ENCODE measurements at regions not wholly inside any gene's neighbourhood (a gene's known extent, or its start where the extent isn't known, plus 50 kb on each side); places are given as distances from the start of the nearest gene placed in this dataset.

DNA sequence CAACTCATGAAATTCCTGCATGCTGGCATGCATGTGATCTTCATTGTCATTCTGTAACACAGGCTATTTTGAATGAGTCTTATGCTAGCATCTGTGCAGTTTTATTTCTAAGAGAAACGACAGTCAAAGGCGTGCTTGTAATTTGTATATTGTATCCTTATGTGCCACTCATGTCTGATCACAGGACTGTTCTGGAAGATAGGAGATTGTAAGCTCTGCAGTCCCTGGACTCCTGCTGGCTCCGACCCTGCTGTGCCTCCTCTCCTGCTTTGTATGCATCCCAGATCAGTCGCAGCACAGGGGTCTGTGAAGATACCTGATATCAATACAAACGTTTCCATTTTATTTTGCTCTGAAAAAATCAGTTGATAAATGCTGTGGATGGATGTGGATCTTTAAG, 653.1 kb downstream of the LIG4 start:
- POLR2A ChIA-PET = no interaction called here
- ATAC-seq (no peak), DNase-seq (no peak)
- no peak overlapping the region for H3K27ac Mint-ChIP-seq
- peaks cover 0 to 5% (median 0%) of the 10 kb centered on the region in 9 donors for H3K9me3 Mint-ChIP-seq
- no peaks in the 10 kb centered on the region for H3K36me3 Mint-ChIP-seq
- H3K4me3 Mint-ChIP-seq = no peak overlapping the region
- H3K27me3 Mint-ChIP-seq = no peaks in the 10 kb centered on the region
- H3K4me1 Mint-ChIP-seq = no peaks in the 10 kb centered on the region

DNA sequence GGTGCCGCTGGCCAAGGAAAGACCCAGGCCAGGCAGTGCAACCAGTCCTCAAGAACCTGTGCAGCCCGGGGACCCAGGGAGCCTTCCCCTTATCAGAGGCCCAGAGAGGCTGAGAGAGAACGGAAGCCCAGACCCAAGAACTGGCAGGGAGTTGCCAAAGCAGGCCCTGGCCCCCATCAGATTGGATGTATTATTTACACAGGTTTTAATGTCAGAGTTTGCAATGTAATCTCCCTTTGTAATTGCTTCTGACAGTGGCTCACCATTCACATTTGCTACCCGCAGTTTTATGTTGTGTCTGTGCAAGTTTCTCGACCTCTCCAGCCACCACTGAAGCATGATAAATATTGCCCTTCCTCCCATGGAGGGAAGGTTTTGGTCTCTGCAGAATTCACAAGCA, 660.9 kb downstream of the LIG4 start:
- H3K4me1 Mint-ChIP-seq = no peaks in the 10 kb centered on the region
- no peak overlapping the region for H3K4me3 Mint-ChIP-seq
- no peaks in the 10 kb centered on the region for H3K36me3 Mint-ChIP-seq
- H3K9me3 Mint-ChIP-seq = peaks cover 0 to 7% (median 0%) of the 10 kb centered on the region in 9 donors
- no peak for ATAC-seq
- POLR2A ChIA-PET = no interaction called here
- no peaks in the 10 kb centered on the region for H3K27me3 Mint-ChIP-seq
- no peak for DNase-seq
- H3K27ac Mint-ChIP-seq = no peak overlapping the region

DNA sequence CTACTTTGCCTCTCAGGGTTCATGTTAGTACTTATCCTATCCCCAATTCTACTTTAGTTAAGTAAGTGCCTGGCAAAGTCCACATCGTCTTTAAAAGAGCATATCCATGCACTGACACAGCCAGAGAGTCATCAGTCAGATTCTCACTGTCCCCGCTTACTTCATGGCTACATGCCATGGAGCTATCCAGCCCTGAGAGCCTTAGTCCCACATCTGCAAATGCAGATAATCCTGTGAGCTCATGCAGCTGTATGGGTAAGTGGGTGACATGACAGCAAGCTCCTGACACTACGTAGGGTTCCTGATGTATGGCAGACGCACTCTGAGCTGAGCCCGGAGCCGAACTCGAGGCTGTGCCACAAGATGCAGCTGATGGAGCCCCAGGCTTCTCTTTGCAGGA, 661.5 kb downstream of the LIG4 start:
- H3K27me3 Mint-ChIP-seq = no peaks in the 10 kb centered on the region
- POLR2A ChIA-PET = no interaction called here

DNA sequence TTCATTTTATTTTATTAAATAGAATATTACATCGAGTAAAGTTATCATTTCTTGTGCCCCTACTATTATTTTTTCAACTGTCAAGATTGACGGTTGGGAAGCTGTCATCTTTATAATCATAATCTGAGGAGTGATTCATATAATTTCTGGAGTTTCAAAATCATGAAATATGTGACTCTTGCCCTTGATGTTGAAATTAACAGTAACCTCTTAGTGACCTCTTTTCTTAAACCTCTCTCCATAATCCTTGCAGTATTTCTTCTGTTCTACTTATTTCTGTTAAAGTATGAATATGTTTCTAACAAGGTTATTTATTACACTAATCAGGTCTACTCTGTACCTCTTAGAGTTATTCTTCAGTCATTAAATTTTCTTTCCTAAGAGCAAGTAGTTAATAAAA, 663.8 kb downstream of the LIG4 start:
- no peaks in the 10 kb centered on the region for H3K27me3 Mint-ChIP-seq
- no peak for DNase-seq
- ATAC-seq = no peak
- H3K4me3 Mint-ChIP-seq = no peak overlapping the region
- H3K4me1 Mint-ChIP-seq = no peaks in the 10 kb centered on the region
- H3K27ac Mint-ChIP-seq = no peak overlapping the region
- H3K9me3 Mint-ChIP-seq = peaks cover 0 to 8% (median 0%) of the 10 kb centered on the region in 9 donors
- POLR2A ChIA-PET = no interaction called here
- H3K36me3 Mint-ChIP-seq = no peaks in the 10 kb centered on the region

More for the DNA sequence above, 661.5 kb downstream of the LIG4 start:
- H3K27ac Mint-ChIP-seq = no peak overlapping the region
- peaks cover 0 to 7% (median 0%) of the 10 kb centered on the region in 9 donors for H3K9me3 Mint-ChIP-seq
- no peak for ATAC-seq
- no peaks in the 10 kb centered on the region for H3K4me1 Mint-ChIP-seq
- no peak overlapping the region for H3K4me3 Mint-ChIP-seq
- H3K36me3 Mint-ChIP-seq = no peaks in the 10 kb centered on the region
- DNase-seq = no peak

DNA sequence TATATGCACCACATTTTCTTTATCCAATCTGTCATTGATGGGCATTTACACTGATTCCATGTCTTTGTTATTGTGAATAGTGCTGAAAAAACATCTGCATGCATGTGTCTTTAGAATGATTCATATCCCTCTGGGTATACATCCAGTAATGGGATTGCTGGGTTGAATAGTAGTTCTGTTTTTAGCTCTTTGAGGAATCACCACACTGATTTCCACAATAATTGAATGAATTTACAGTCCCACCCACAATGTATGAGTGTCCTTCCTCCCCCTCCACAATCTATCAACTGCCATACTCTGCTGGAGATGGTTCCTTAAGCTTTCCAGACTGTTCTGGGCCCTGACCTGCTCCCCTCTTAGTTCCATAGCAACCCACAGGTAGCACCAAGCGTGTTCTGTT, 667.0 kb downstream of the LIG4 start:
- Mint-ChIP-seq H3K4me3 (no peak overlapping the region), H3K4me1 (no peaks in the 10 kb centered on the region), H3K27me3 (no peaks in the 10 kb centered on the region), H3K36me3 (no peaks in the 10 kb centered on the region), H3K27ac (no peak overlapping the region), H3K9me3 (peaks cover 0 to 19% (median 0%) of the 10 kb centered on the region in 9 donors)
- POLR2A ChIA-PET = no interaction called here
- no peak for DNase-seq
- ATAC-seq = no peak

DNA sequence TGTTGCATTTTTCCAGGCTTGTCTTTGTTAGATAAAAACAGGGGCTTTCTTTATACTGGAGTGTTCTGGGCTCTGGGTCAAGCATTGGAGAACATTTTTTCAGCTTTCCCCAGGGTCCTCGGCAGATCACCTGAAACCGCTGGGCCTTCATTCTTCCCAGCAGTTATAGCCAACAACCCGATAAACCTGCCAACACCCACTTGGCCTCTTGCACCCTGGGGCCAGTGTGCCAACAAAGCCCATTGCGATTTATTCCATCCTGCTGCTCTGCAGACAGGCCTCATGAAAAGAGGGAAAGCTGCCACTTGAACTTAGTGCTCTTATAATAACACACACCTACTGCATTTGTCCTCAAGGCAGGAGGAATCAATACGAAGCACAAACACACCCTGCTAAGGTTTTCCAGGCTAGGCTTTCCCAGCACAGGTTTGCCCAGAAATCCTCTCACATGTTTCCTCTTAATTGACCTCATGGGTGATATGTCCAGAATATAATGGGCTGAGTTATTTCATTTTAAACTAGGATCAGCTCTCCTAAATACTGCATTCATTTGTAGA, 669.3 kb downstream of the LIG4 start:
- H3K9me3 Mint-ChIP-seq = peaks cover 0 to 19% (median 0%) of the 10 kb centered on the region in 9 donors
- H3K36me3 Mint-ChIP-seq = no peaks in the 10 kb centered on the region
- no peak for ATAC-seq
- no peak overlapping the region for H3K27ac Mint-ChIP-seq
- no peaks in the 10 kb centered on the region for H3K27me3 Mint-ChIP-seq
- no peak for DNase-seq
- no peak overlapping the region for H3K4me3 Mint-ChIP-seq
- no peaks in the 10 kb centered on the region for H3K4me1 Mint-ChIP-seq
- POLR2A ChIA-PET = no interaction called here

DNA sequence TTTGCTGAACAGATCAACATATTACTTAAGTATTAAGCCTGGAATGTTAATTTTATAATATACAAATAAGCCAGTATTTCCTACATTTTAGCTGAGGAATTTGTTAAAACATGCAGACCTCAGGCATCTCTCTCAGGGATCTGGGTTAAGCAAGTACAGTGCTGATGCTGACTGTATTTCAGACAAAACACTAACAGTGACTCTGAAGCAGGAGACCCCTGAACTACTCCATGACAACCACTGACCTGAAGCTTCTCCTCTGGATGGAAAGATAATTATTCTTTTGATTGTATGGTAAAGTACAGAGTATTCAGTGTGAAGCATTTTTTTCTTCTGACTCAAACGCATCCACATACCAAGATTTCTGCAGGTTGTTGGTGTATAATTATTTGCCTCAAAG, 680.8 kb downstream of the LIG4 start:
- POLR2A ChIA-PET = no interaction called here
- no peak overlapping the region for H3K27ac Mint-ChIP-seq
- H3K36me3 Mint-ChIP-seq = no peaks in the 10 kb centered on the region
- peaks cover 0 to 11% (median 5%) of the 10 kb centered on the region in 9 donors for H3K9me3 Mint-ChIP-seq
- no peaks in the 10 kb centered on the region for H3K4me1 Mint-ChIP-seq
- ATAC-seq = no peak
- H3K27me3 Mint-ChIP-seq = no peaks in the 10 kb centered on the region
- H3K4me3 Mint-ChIP-seq = no peak overlapping the region
- no peak for DNase-seq

DNA sequence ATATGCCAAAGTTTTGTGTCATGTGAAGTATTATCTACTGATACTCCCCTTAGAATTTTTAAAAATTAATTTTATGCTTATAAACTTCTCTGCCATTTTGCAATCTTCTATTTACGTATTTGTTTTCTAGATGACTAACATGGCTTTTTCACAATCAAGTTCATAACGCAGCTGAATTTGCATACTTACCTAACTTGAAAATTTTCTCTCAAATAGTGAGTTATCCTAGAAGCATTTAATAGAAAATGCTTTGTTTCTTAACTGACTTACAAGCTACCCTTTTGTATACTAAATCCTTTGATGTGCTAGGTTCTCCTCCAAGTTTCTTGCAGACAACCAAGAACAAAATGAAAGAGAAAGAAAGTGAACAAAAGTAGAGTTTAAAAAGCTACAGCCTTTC, 683.5 kb downstream of the LIG4 start:
- H3K27me3 Mint-ChIP-seq = no peaks in the 10 kb centered on the region
- H3K36me3 Mint-ChIP-seq = no peaks in the 10 kb centered on the region
- ATAC-seq = no peak
- no peaks in the 10 kb centered on the region for H3K4me1 Mint-ChIP-seq
- DNase-seq = no peak
- POLR2A ChIA-PET = no interaction called here
- peaks cover 0 to 7% (median 0%) of the 10 kb centered on the region in 9 donors for H3K9me3 Mint-ChIP-seq
- no peak overlapping the region for H3K4me3 Mint-ChIP-seq
- H3K27ac Mint-ChIP-seq = no peak overlapping the region

DNA sequence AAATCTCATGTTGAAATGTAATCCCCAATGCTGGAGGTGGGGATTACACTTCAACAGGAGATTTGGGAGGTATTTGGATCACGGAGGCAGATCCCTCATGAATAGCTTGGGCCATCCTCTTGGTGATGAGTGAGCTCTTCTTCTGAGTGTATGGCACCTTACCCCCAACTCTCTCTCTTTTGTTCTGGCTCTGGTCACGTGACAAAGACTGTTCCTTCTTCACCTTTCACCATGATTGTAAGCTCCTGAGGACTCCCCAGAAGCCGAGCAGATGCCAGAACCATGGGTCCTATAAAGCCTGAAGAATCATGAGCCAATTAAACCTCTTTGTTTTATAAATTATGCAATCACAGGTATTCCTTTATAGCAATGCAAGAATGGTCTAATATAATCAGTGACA, 684.2 kb downstream of the LIG4 start:
- Mint-ChIP-seq H3K4me3 (no peak overlapping the region), H3K9me3 (peaks cover 0 to 7% (median 0%) of the 10 kb centered on the region in 9 donors), H3K27ac (no peak overlapping the region), H3K36me3 (no peaks in the 10 kb centered on the region), H3K27me3 (no peaks in the 10 kb centered on the region), H3K4me1 (no peaks in the 10 kb centered on the region)
- no peak for DNase-seq
- no peak for ATAC-seq
- POLR2A ChIA-PET = no interaction called here

DNA sequence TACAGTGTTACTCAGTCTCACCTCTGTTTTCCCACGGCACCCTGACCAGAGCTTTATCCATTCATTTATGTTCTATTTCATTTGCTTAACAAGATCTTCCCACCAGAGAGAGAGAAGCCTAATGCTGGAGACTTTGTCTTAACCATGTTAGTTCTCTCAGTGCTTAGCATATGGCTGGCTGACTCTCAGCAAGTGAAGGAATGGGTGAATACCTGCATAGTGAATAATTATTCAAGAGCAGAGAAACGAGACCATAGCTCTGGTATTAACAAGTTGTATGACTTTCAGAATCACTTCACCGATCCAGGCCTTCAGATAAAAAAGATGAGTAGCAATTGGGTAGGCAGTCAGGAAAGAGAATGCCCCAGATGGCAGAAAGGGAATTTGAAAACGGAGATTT, 686.3 kb downstream of the LIG4 start:
- ATAC-seq (no peak), DNase-seq (no peak)
- Mint-ChIP-seq H3K4me1 (no peaks in the 10 kb centered on the region), H3K4me3 (no peak overlapping the region), H3K27ac (no peak overlapping the region), H3K9me3 (peaks cover 0 to 5% (median 0%) of the 10 kb centered on the region in 9 donors), H3K27me3 (no peaks in the 10 kb centered on the region), H3K36me3 (no peaks in the 10 kb centered on the region)
- POLR2A ChIA-PET = no interaction called here

DNA sequence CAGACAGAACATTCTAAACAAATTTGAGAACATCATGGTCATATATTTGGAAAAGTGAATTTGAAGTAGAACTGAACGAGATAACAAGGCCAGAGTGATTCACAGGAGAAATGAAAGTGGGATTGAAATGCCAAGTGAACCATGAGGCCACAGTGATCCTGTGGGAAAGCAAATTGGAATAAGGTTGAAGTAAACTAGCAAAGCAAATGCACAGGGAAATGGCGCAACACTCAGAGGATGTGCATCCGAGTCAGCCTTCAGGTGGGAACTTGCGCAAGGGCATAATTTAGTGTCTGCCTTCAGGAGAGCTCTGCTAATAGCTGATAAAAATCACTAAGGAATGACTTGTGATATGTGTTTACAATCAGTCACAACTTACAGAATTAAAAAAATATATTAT, 696.6 kb downstream of the LIG4 start:
- Mint-ChIP-seq H3K4me1 (no peaks in the 10 kb centered on the region), H3K9me3 (peaks cover 0 to 16% (median 3%) of the 10 kb centered on the region in 9 donors), H3K4me3 (no peak overlapping the region), H3K36me3 (no peaks in the 10 kb centered on the region), H3K27me3 (no peaks in the 10 kb centered on the region), H3K27ac (no peak overlapping the region)
- POLR2A ChIA-PET = no interaction called here
- no peak for DNase-seq
- no peak for ATAC-seq

DNA sequence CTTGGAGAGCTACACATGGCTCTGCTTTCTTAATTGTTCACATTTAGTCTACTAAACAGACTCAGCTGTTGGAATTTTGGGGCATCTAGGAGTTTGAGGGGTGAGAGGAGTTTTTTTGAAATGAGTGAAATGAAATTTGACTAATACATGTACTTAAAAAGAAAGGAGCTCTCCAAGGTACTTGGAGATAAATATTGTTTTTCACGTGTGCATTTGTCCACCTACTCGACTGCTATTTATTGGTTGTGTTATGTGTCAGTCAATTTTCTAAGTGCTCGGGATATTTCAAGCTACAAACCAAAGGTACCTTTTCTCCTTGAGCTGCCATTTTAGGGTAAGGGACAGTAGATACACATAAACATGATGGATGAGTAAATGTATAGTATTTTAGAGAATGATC, 697.0 kb downstream of the LIG4 start:
- Mint-ChIP-seq H3K36me3 (no peaks in the 10 kb centered on the region), H3K9me3 (peaks cover 0 to 16% (median 3%) of the 10 kb centered on the region in 9 donors), H3K4me3 (no peak overlapping the region), H3K27ac (no peak overlapping the region), H3K4me1 (no peaks in the 10 kb centered on the region), H3K27me3 (no peaks in the 10 kb centered on the region)
- DNase-seq (no peak), ATAC-seq (no peak)
- POLR2A ChIA-PET = no interaction called here

DNA sequence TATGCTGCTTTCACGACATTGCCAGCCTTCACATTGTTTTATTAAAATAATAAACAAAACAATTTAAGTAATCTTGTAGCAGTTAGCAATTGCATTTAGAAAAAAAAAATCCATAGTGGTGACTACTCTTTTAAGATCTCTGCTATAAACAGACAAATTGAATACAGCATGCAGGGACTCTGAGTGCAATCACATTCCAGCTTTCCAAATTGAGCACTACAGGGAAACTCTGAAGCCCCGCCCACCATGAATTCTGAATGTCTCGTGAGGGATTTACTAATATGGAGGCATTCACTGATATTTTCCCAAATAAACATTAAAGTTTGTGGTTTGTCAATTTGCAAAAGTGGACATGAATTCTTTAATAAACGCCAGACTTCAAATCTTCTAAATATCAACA, 698.8 kb downstream of the LIG4 start:
- H3K27me3 Mint-ChIP-seq = no peaks in the 10 kb centered on the region
- H3K9me3 Mint-ChIP-seq = peaks cover 0 to 16% (median 3%) of the 10 kb centered on the region in 9 donors
- POLR2A ChIA-PET = no interaction called here
- no peak overlapping the region for H3K4me3 Mint-ChIP-seq
- H3K4me1 Mint-ChIP-seq = no peaks in the 10 kb centered on the region
- no peak for DNase-seq
- H3K36me3 Mint-ChIP-seq = no peaks in the 10 kb centered on the region
- no peak for ATAC-seq
- H3K27ac Mint-ChIP-seq = no peak overlapping the region

DNA sequence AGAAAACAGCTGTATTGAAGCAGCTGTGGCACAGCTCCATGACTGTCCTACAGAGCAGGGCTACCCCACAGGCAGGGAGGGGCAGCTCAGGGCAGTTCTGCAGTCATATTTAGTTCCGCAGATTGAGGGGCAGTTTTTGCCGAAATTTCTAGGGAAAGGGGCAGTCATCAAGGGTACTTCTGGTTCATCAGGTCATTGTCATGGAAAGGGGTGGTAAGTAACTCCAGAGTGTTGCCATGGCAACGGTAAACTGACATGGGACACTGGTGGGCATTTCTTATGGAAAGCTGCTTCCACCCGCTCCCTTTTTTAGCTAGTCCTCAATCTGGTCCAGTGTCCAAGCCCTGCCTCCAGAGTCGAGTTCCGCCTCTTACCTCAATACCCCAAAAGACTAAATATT, 702.8 kb downstream of the LIG4 start:
- Mint-ChIP-seq H3K4me1 (no peaks in the 10 kb centered on the region), H3K36me3 (no peaks in the 10 kb centered on the region), H3K27me3 (no peaks in the 10 kb centered on the region), H3K4me3 (no peak overlapping the region), H3K27ac (no peak overlapping the region), H3K9me3 (peaks cover 0 to 7% (median 2%) of the 10 kb centered on the region in 9 donors)
- DNase-seq = no peak
- POLR2A ChIA-PET = no interaction called here
- ATAC-seq = no peak

Data from naive thymus-derived CD8-positive, alpha-beta T cell (primary cell).